ENCODE measurements at regions not wholly inside any gene's neighbourhood (a gene's known extent, or its start where the extent isn't known, plus 50 kb on each side); places are given as distances from the start of the nearest gene placed in this dataset.

GRCh38 chr11:127674754-127675153 lies 674.2 kb upstream of the KIRREL3 start:
- TF ChIP-seq CTCF (IDR thresholded peaks at IDR 0.05) (no peak), MLX (CRISPR knock-in tag; IDR thresholded peaks at IDR 0.05) (no peak), KAT7 (CRISPR knock-in tag; IDR thresholded peaks at IDR 0.05; ENCODE audit: borderline replicate concordance) (no peak), FOXP1 (CRISPR knock-in tag; IDR thresholded peaks at IDR 0.05; ENCODE audit: borderline replicate concordance) (no peak)

Data from WTC11 (cell line).